Endothelial cell (in vitro differentiated cells): ENCODE measurements at regions not wholly inside any gene's neighbourhood (a gene's known extent, or its start where the extent isn't known, plus 50 kb on each side); places are given as distances from the start of the nearest gene placed in this dataset.
"Not testable (repeated sequence)": the region's sequence is repeated elsewhere in the genome, so short reads cannot be mapped to it uniquely, and the experiment has no call there.

ENCODE experiments used
- DNase-seq: peaks from one replicate; pipeline ENCODE4 v3.0.0; 2021; ENCODE audit warnings: low spot score
- H3K27ac Mint-ChIP-seq: one replicate; pipeline ENCODE4 v1.8.0; 2021; ENCODE audit warnings: mixed read lengths, inconsistent platforms; ENCODE audit not compliant: unreplicated experiment
- H3K27me3 Mint-ChIP-seq: one replicate; pipeline ENCODE4 v1.8.0; 2021; ENCODE audit warnings: mild to moderate bottlenecking, moderate library complexity, mixed read lengths, inconsistent platforms; ENCODE audit not compliant: unreplicated experiment
- H3K36me3 Mint-ChIP-seq: one replicate; pipeline ENCODE4 v1.8.0; 2021; ENCODE audit warnings: mild to moderate bottlenecking, low read depth, mixed read lengths, inconsistent platforms; ENCODE audit not compliant: unreplicated experiment
- H3K4me1 Mint-ChIP-seq: one replicate; pipeline ENCODE4 v1.8.0; 2021; ENCODE audit warnings: mild to moderate bottlenecking, mixed read lengths, inconsistent platforms; ENCODE audit not compliant: unreplicated experiment
- H3K4me3 Mint-ChIP-seq: one replicate; pipeline ENCODE4 v1.8.0; 2021; ENCODE audit warnings: mild to moderate bottlenecking, mixed read lengths, inconsistent platforms; ENCODE audit not compliant: unreplicated experiment
- H3K9me3 Mint-ChIP-seq: one replicate; pipeline ENCODE4 v1.8.0; 2021; ENCODE audit warnings: mixed read lengths, inconsistent platforms; ENCODE audit not compliant: unreplicated experiment
- CTCF ChIP-seq: fragments of 200-600 bp; sonication (generic); IDR thresholded peaks from one replicate; pipeline ENCODE4 v1.5.0; 2021; ENCODE audit warnings: antibody characterized with exemption; ENCODE audit not compliant: unreplicated experiment

GRCh38 chr2:39492716-39493115, 55.6 kb upstream of the MAP4K3 start:
- no peak overlapping the region for H3K4me3 Mint-ChIP-seq
- H3K4me1 Mint-ChIP-seq: peaks cover 9% of the 10 kb centered on the region
- DNase-seq: no peak
- peaks cover 1% of the 10 kb centered on the region for H3K27me3 Mint-ChIP-seq
- TF ChIP-seq CTCF: no peak
- no peaks in the 10 kb centered on the region for H3K9me3 Mint-ChIP-seq
- no peak overlapping the region for H3K27ac Mint-ChIP-seq
- no peaks in the 10 kb centered on the region for H3K36me3 Mint-ChIP-seq

GRCh38 chr2:39494784-39495251, 57.7 kb upstream of the MAP4K3 start:
- no peak overlapping the region for H3K27ac Mint-ChIP-seq
- H3K36me3 Mint-ChIP-seq: no peaks in the 10 kb centered on the region
- peaks cover 7% of the 10 kb centered on the region for H3K4me1 Mint-ChIP-seq
- TF ChIP-seq CTCF: no peak
- no peak for DNase-seq
- H3K27me3 Mint-ChIP-seq: peaks cover 3% of the 10 kb centered on the region
- no peak overlapping the region for H3K4me3 Mint-ChIP-seq
- H3K9me3 Mint-ChIP-seq: no peaks in the 10 kb centered on the region

- H3K36me3 Mint-ChIP-seq: no peaks in the 10 kb centered on the region
- no peak for DNase-seq
- peaks cover 3% of the 10 kb centered on the region for H3K27me3 Mint-ChIP-seq
- no peaks in the 10 kb centered on the region for H3K9me3 Mint-ChIP-seq
- TF ChIP-seq CTCF: no peak
- no peak overlapping the region for H3K27ac Mint-ChIP-seq
- H3K4me3 Mint-ChIP-seq: no peak overlapping the region
- peaks cover 7% of the 10 kb centered on the region for H3K4me1 Mint-ChIP-seq
Measured at GRCh38 chr2:39497082-39497801, 60.2 kb upstream of the MAP4K3 start.

- not testable (repeated sequence) for H3K4me1 Mint-ChIP-seq, H3K4me3 Mint-ChIP-seq, DNase-seq, H3K36me3 Mint-ChIP-seq, H3K27me3 Mint-ChIP-seq, H3K27ac Mint-ChIP-seq, H3K9me3 Mint-ChIP-seq
Measured at GRCh38 chr2:39498176-39498575, 61.1 kb upstream of the MAP4K3 start.

- H3K9me3 Mint-ChIP-seq: no peaks in the 10 kb centered on the region
- H3K27me3 Mint-ChIP-seq: peaks cover 3% of the 10 kb centered on the region
- TF ChIP-seq CTCF: no peak
- H3K4me1 Mint-ChIP-seq: peaks cover 7% of the 10 kb centered on the region
- H3K4me3 Mint-ChIP-seq: no peak overlapping the region
- no peak overlapping the region for H3K27ac Mint-ChIP-seq
- no peak for DNase-seq
- H3K36me3 Mint-ChIP-seq: no peaks in the 10 kb centered on the region
Measured at GRCh38 chr2:39498786-39499185, 61.7 kb upstream of the MAP4K3 start.
